AG10803 (cell line): ENCODE measurements at regions not wholly inside any gene's neighbourhood (a gene's known extent, or its start where the extent isn't known, plus 50 kb on each side); places are given as distances from the start of the nearest gene placed in this dataset.
A peak's percentile ranks its signal among the peaks of the same experiment; 100 is the strongest.
"Not testable (repeated sequence)": the region's sequence is repeated elsewhere in the genome, so short reads cannot be mapped to it uniquely, and the experiment has no call there.

Source experiments
- DNase-seq: peaks from one replicate; pipeline ENCODE4 v3.0.0; 2010; ENCODE audit warnings: low read depth
- H3K4me3 ChIP-seq: 2 replicates; pipeline ENCODE4 v1.5.1; 2011; ENCODE audit warnings: mild to moderate bottlenecking, low read length, control low read depth
- CTCF ChIP-seq: conservative IDR thresholded peaks from 2 replicates; pipeline ENCODE4 v1.5.1; 2011; ENCODE audit warnings: mild to moderate bottlenecking, low read length, control low read depth, inconsistent platforms

DNA sequence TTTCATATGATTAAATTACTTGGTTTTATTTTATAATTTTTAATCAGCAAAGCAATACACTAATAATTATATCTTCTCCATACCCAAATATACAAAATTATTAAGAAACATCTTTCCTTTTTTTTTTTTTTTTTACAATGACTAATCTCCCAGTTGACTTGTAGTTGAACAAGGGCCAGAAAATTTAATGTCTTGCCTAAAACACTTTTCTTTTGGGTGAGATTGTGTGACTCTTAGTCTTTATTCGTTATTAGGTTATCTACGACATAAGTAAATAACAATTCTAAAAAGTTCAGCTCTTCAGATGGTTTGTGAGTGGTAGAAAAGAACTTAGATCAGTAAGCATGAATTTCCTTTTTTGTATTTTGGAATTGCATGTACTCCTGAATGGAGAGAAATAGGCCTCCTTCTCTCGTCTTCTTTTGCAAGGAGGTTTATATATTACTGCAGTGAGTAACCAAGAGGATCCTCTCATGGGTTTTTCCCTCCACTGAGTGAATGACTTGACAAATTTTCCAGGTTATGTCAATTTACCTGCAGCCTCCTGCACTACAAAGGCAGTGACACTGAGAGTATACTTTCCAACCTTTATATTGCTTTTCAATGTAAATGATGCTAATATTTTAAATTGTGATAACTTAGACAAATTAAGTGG, 364.5 kb upstream of the CITED2 start:
- no peak overlapping the region for H3K4me3 ChIP-seq
- no peak for TF ChIP-seq CTCF
- DNase-seq = no peak

DNA sequence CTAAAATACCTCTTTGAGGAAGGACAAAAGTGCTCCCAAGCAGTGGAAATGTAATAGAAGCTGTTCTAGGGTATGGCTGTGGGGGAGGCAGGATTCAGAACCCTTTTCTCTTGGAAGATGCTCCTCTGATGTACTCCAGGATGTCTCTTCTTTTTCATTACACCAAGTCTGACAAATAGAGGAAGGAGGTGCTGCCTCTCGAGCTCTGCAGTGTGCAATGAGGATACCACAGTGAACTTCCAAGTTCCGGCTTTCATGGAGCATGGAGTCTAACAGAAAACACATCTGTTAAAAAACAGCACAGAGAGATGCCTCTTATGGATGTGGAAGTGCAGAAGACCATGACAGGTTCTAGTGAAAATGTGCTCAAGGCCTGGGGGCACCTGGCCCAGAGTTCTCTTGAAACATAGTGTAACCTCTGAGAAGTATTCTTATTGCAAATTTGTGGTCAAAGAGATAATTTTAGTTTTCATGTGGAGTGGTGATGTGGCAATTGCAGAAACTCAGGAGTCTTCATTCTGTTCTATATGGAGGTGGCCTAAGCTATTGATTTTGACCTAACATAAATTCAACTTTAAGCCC, 362.0 kb upstream of the CITED2 start:
- no peak for TF ChIP-seq CTCF
- no peak overlapping the region for H3K4me3 ChIP-seq
- peak; percentile 57 for DNase-seq

- H3K4me3 ChIP-seq = no peak overlapping the region
- DNase-seq = peak; percentile 79
- TF ChIP-seq CTCF = no peak
Observed at GRCh38 chr6:139732451-139732850, 358.0 kb upstream of the CITED2 start.

- no peak for TF ChIP-seq CTCF
- DNase-seq = no peak
- no peak overlapping the region for H3K4me3 ChIP-seq
Observed at GRCh38 chr6:139730340-139730974, 356.0 kb upstream of the CITED2 start.

DNA sequence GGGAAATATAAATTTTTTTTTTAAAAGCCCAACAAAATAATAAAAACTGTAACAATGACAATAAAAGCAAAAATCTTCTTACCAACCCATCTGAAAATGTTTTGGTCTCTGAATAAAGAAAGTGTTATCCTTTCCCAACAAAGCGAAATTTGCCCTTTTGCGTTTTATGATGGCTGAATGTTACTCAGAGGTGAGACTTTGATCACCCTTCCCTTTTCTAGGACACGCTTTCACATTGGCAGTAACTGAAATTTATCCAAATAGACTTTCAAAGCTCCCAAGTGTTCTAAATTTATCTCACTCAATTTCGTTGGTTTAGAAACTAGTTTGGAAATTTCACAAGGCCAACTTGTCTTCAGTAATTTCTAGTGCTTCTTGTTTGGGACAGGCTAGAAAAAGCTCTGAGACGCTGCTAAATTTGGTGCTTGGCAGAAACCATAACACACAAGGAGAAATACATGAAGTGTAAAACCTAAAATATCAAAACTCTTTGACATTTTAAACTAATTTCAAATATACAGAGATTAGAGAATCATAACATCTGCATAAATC, 354.5 kb upstream of the CITED2 start:
- no peak for TF ChIP-seq CTCF
- no peak for DNase-seq
- H3K4me3 ChIP-seq = no peak overlapping the region

GRCh38 chr6:139726272-139726671, 351.8 kb upstream of the CITED2 start:
- DNase-seq, H3K4me3 ChIP-seq: not testable (repeated sequence)

DNA sequence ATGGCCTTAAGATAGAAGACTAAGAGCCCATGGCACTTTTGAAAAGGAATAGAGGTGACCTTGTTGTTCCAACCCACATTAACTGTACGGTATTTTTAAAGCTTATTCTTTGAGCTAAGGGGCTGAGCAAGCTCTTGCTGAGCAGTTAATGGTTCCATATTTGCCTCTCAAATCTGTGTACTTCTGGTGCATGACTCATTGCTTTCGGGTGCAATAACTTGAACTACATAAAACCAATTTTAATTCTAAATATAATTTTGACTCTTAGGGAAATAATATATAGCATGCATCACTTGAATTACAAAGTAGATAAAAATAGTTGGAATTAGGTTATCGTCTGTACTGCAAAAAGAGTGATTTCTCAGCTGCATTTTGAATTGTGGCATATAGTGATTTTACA, 348.1 kb upstream of the CITED2 start:
- no peak for TF ChIP-seq CTCF

More for the DNA sequence above, 348.1 kb upstream of the CITED2 start:
- DNase-seq = no peak
- H3K4me3 ChIP-seq = no peak overlapping the region
